ENCODE measurements at regions not wholly inside any gene's neighbourhood (a gene's known extent, or its start where the extent isn't known, plus 50 kb on each side); places are given as distances from the start of the nearest gene placed in this dataset.

GRCh38 chr6:99147206-99147605 lies 199.5 kb upstream of the FBXL4 start:
- TF ChIP-seq CTCF (IDR thresholded peaks at IDR 0.05) (no peak), POLR2AphosphoS5 (IDR thresholded peaks at IDR 0.05) (no peak)
